NCI-H2196 treated with DMSO at 0.1 percent for 48 hours (cell line): ENCODE measurements at regions not wholly inside any gene's neighbourhood (a gene's known extent, or its start where the extent isn't known, plus 50 kb on each side); places are given as distances from the start of the nearest gene placed in this dataset.
"Not testable (repeated sequence)": the region's sequence is repeated elsewhere in the genome, so short reads cannot be mapped to it uniquely, and the experiment has no call there.

ENCODE experiments used
- DNase-seq: peaks from one replicate; lab custom pipeline; 2025; ENCODE audit not compliant: unreplicated experiment; lab: John Stamatoyannopoulos, UW

- no peak for DNase-seq
Observed at GRCh38 chr7:106386958-106387357, 102.2 kb upstream of the NAMPT start.

GRCh38 chr7:106384373-106384772 is 99.6 kb upstream of the NAMPT start:
- DNase-seq, result no peak

GRCh38 chr7:106382929-106383328 is 98.1 kb upstream of the NAMPT start:
- DNase-seq, result no peak

DNA sequence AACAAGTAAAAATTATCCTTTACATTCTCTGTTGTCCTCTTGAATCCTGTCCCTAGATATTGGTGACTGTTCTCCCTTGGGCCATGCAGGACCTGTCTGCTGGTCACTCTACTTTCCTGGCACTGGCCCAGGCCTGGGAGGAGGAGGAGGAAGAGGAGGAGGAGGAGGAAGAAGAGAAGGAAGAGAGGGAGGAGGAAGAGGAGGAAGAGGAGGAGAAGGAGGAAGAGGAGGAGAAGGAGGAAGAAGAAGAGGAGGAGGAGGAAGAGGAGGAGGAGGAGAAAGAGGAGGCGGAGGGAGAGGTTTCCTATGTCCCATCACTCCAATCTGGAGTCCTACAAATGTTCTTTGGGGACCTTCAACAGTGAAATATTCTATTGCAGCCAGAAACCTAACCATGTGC is 97.3 kb upstream of the NAMPT start:
- no peak for DNase-seq

- DNase-seq, result no peak
Observed at GRCh38 chr7:106381252-106381651, 96.5 kb upstream of the NAMPT start.

GRCh38 chr7:106377847-106378361 is 93.1 kb upstream of the NAMPT start:
- DNase-seq, result no peak

GRCh38 chr7:106376026-106376799 is 91.4 kb upstream of the NAMPT start:
- DNase-seq, result no peak

DNA sequence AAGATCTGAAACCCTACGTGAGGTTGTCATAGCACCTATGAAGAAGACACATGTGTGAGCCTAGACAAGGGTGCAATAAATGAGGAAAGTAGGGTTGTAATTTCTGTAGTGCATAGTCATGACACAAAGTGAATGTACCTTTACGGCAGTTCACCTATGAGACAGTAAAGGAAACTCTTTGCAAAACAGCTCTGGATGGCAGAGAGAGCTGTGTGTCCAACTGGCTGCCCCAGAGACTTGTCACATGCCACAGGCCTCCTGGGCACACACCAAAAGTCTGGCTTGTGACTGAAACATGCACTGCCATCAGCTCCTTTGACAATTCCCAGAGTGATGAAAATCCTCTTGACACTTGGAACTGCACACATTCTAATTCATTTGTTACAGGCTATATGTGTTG is 90.7 kb upstream of the NAMPT start:
- no peak for DNase-seq

- DNase-seq, result no peak
Observed at GRCh38 chr7:106374437-106374836, 89.7 kb upstream of the NAMPT start.

GRCh38 chr7:106372595-106373318 is 88.0 kb upstream of the NAMPT start:
- no peak for DNase-seq

DNA sequence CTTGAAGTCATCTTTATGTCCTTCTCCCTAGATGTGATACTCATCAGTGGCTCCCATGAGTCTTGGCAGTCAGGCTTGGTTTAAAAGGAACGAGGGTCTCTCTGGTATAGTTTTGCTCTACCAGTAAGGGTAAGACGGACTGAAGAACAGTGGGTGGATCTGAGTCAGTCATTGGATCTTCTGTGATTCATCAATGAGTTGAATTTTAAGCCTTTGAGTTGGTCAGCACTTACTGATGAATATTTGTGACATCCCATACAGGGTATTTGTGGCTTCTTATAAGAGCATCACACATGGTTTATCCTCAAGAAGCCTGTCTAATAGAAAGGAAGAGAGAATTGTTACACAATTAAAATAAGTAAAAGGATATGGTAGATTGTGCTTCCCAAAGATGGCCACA is 87.3 kb upstream of the NAMPT start:
- DNase-seq, result no peak

GRCh38 chr7:106371629-106372028 is 86.8 kb upstream of the NAMPT start:
- no peak for DNase-seq

DNA sequence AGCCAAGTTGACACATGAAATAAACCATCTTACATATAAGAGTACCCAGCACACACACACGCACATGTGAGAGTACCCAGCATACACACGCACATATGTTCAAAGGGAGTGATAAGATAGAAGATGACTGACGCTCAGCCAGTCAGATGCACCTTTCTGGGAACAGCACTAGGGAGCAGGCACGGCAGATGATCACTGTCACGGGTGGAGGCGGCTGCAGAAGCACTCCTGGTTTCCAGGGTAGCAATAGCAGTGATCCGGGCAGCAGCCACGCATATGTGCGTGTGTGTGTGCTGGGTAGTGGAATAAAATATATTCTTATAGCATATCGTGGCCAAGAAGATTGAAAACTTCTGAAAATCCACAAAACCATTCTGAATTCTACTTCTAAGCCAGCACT is 85.8 kb upstream of the NAMPT start:
- DNase-seq, result no peak

GRCh38 chr7:106369816-106370215 is 85.0 kb upstream of the NAMPT start:
- no peak for DNase-seq

GRCh38 chr7:106369352-106369751 is 84.6 kb upstream of the NAMPT start:
- no peak for DNase-seq

GRCh38 chr7:106367664-106368063 is 82.9 kb upstream of the NAMPT start:
- DNase-seq, result no peak

DNA sequence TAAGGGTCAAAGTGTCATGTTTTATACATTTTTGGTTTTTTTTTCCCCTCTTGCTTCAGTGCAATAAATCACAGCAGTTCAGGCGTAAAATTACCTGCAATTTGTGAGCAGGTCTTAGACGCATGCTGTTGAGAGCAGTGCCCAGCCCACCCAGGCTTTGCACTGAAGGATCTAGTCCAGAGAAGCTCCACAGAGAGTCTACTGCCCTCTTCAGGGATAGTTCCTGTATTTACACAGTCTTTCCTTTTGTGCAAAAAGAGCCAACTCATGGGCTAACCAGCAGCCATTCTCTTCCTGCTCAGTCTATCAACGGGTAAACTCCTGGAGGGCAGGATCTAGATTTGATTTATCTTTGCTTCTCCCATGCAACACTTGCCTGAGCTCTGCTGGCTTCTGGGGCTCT is 82.2 kb upstream of the NAMPT start:
- DNase-seq, result no peak

GRCh38 chr7:106365252-106366005 is 80.6 kb upstream of the NAMPT start:
- DNase-seq, result no peak

DNA sequence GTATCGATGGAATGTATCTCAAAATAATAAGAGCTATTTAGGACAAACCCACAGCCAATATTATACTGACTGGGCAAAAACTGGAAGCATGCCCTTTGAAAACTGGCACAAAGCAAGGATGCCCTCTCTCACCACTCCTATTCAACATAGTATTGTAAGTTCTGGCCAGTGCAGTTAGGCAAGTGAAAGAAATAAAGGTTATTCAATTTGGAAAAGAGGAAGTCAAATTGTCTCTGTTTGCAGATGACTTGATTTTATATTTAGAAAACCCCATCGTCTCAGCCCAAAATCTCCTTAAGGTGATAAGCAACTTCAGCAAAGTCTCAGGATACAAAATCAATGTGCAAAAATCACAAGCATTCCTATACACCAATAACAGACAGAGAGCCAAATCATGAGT is 77.7 kb upstream of the NAMPT start:
- not testable (repeated sequence) for DNase-seq

GRCh38 chr7:106358103-106358663 is 73.4 kb upstream of the NAMPT start:
- DNase-seq, result no peak

GRCh38 chr7:106357675-106358074 is 72.9 kb upstream of the NAMPT start:
- no peak for DNase-seq
